ENCODE measurements at regions not wholly inside any gene's neighbourhood (a gene's known extent, or its start where the extent isn't known, plus 50 kb on each side); places are given as distances from the start of the nearest gene placed in this dataset.

DNA sequence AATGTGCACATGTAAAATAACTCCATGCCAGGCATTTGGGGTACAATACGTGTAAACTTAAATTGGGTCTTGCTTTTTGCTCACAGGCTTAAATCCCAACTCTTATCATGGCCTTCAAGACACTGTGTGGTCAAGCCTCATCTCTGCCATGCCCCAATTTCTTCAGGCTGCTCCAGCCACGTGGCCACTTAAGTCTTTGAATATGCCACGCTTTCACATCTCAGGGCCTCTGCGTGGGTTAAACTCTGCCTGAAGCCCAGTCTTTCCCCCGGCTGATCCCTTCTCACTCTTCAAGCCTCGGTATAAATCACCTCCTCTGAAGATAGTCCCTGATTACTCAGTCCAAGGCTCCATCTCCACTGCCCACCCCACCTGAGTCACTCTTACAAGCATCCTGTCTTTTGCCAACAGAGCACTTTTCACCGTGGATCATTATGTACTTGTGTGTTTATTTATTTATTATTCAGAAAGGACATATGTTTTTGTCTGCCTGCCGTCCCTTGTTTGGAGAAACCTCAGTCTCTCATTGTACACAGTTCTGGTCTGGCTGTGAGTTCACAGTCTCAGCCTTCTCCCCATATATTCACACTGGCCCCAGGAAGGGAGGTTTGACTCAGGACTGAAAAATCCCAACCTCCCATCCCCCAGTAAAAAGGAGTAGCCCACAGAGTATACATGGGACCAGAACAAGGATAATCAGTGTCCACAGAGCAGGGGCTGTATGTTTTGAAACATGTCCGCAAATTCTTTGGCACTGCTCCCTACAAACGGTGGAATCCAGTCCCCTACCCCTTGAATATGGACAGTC, 344.7 kb downstream of the MN1 start:
- H3K4me1 ChIP-seq (ENCODE audit: low read length), result no peaks in the 10 kb centered on the region
- H3K4me3 ChIP-seq (ENCODE audit: low read length), result no peak overlapping the region
- no peak overlapping the region for H3K27ac ChIP-seq (ENCODE audit: low read length)
- H3K9ac ChIP-seq (ENCODE audit: low read length), result no peak overlapping the region
- H2AFZ ChIP-seq (ENCODE audit: low read depth, low read length), result no peak overlapping the region
- H3K79me2 ChIP-seq (ENCODE audit: low read length), result no peaks in the 10 kb centered on the region
- no peak overlapping the region for H3K4me2 ChIP-seq (ENCODE audit: low read length)
- TF ChIP-seq, protein P1, sequence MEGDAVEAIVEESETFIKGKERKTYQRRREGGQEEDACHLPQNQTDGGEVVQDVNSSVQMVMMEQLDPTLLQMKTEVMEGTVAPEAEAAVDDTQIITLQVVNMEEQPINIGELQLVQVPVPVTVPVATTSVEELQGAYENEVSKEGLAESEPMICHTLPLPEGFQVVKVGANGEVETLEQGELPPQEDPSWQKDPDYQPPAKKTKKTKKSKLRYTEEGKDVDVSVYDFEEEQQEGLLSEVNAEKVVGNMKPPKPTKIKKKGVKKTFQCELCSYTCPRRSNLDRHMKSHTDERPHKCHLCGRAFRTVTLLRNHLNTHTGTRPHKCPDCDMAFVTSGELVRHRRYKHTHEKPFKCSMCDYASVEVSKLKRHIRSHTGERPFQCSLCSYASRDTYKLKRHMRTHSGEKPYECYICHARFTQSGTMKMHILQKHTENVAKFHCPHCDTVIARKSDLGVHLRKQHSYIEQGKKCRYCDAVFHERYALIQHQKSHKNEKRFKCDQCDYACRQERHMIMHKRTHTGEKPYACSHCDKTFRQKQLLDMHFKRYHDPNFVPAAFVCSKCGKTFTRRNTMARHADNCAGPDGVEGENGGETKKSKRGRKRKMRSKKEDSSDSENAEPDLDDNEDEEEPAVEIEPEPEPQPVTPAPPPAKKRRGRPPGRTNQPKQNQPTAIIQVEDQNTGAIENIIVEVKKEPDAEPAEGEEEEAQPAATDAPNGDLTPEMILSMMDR (IDR thresholded peaks at IDR 0.05; ENCODE audit: low read depth, low read length), result no peak
- TF ChIP-seq EZH2phosphoT487 (IDR thresholded peaks at IDR 0.05; ENCODE audit: low read depth), result no peak
- H3K27me3 ChIP-seq (ENCODE audit: low read depth, low read length), result peaks cover 38% of the 10 kb centered on the region
- no peaks in the 10 kb centered on the region for H3K36me3 ChIP-seq (replicated peaks; ENCODE audit: low read depth, low read length)
- no peaks in the 10 kb centered on the region for H4K20me1 ChIP-seq (ENCODE audit: insufficient read depth, low read length)
- no peaks in the 10 kb centered on the region for H3K9me3 ChIP-seq (ENCODE audit: insufficient read depth, low read length)

DNA sequence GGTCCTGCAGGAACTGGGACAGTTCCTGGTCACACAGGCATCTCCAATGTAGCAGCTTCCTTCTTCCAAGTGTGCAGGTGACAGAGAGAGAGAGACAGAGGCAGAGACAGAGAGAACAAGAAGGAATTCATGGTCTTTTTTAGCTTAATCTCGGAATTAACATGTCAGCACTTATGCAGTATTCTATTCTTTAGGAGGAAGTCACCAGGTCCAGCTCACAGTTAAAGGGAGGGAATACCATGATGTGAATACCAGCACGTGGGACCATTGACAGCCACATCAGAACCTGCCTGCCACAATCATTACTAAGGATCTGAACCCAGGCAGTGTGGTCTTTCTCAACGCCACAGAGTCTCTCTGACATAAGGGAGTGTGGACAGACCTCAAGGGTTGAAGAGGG, 341.6 kb downstream of the MN1 start:
- H3K27me3 ChIP-seq (ENCODE audit: low read depth, low read length), result peaks cover 56% of the 10 kb centered on the region
- TF ChIP-seq, protein P1 (IDR thresholded peaks at IDR 0.05; ENCODE audit: low read depth, low read length), result no peak
- TF ChIP-seq EZH2phosphoT487 (IDR thresholded peaks at IDR 0.05; ENCODE audit: low read depth), result no peak
- no peaks in the 10 kb centered on the region for H3K79me2 ChIP-seq (ENCODE audit: low read length)
- no peak overlapping the region for H2AFZ ChIP-seq (ENCODE audit: low read depth, low read length)
- H3K4me2 ChIP-seq (ENCODE audit: low read length), result no peak overlapping the region
- H3K9me3 ChIP-seq (ENCODE audit: insufficient read depth, low read length), result no peaks in the 10 kb centered on the region
- no peak overlapping the region for H3K4me3 ChIP-seq (ENCODE audit: low read length)
- H3K4me1 ChIP-seq (ENCODE audit: low read length), result no peaks in the 10 kb centered on the region
- no peaks in the 10 kb centered on the region for H4K20me1 ChIP-seq (ENCODE audit: insufficient read depth, low read length)
- H3K36me3 ChIP-seq (replicated peaks; ENCODE audit: low read depth, low read length), result no peaks in the 10 kb centered on the region
- no peak overlapping the region for H3K27ac ChIP-seq (ENCODE audit: low read length)
- H3K9ac ChIP-seq (ENCODE audit: low read length), result no peak overlapping the region

GRCh38 chr22:27460591-27461347, 340.8 kb downstream of the MN1 start:
- H3K27ac ChIP-seq (ENCODE audit: low read length), result no peak overlapping the region
- H3K9ac ChIP-seq (ENCODE audit: low read length), result no peak overlapping the region

DNA sequence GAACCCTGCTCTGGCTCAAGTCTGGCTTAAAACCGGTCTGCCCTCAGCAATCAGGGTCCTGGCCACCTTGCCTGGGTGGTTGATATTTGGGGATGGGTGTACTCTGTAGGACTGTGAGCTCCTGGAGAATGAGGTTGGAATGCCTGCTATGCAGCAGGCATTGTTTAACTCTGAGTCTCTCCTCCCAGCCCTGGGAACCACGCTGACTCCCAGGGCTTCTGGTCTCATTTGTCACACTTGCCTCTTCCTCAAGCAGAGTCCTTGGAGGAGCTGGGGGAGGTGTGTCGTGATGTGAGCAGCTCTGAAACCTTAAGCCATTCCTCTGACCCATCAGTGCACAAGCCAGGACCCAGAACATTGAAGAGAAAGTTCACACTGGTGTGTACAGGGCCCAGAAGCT, 340.1 kb downstream of the MN1 start:
- no peak overlapping the region for H3K4me3 ChIP-seq (ENCODE audit: low read length)
- no peak overlapping the region for H2AFZ ChIP-seq (ENCODE audit: low read depth, low read length)
- H3K79me2 ChIP-seq (ENCODE audit: low read length), result no peaks in the 10 kb centered on the region
- no peaks in the 10 kb centered on the region for H3K9me3 ChIP-seq (ENCODE audit: insufficient read depth, low read length)
- H3K36me3 ChIP-seq (replicated peaks; ENCODE audit: low read depth, low read length), result no peaks in the 10 kb centered on the region
- no peak overlapping the region for H3K4me2 ChIP-seq (ENCODE audit: low read length)
- peaks cover 58% of the 10 kb centered on the region for H3K27me3 ChIP-seq (ENCODE audit: low read depth, low read length)
- H3K4me1 ChIP-seq (ENCODE audit: low read length), result no peaks in the 10 kb centered on the region
- H3K27ac ChIP-seq (ENCODE audit: low read length), result no peak overlapping the region
- no peaks in the 10 kb centered on the region for H4K20me1 ChIP-seq (ENCODE audit: insufficient read depth, low read length)
- H3K9ac ChIP-seq (ENCODE audit: low read length), result no peak overlapping the region
- TF ChIP-seq, protein P1 (IDR thresholded peaks at IDR 0.05; ENCODE audit: low read depth, low read length), result no peak
- TF ChIP-seq EZH2phosphoT487 (IDR thresholded peaks at IDR 0.05; ENCODE audit: low read depth), result no peak

More at GRCh38 chr22:27460591-27461347, 340.8 kb downstream of the MN1 start:
- Histone ChIP-seq H3K4me1 (ENCODE audit: low read length) (no peaks in the 10 kb centered on the region), H4K20me1 (ENCODE audit: insufficient read depth, low read length) (no peaks in the 10 kb centered on the region), H3K79me2 (ENCODE audit: low read length) (no peaks in the 10 kb centered on the region), H3K4me3 (ENCODE audit: low read length) (no peak overlapping the region), H3K27me3 (ENCODE audit: low read depth, low read length) (peaks cover 58% of the 10 kb centered on the region), H2AFZ (ENCODE audit: low read depth, low read length) (no peak overlapping the region), H3K9me3 (ENCODE audit: insufficient read depth, low read length) (no peaks in the 10 kb centered on the region), H3K4me2 (ENCODE audit: low read length) (no peak overlapping the region), H3K36me3 (replicated peaks; ENCODE audit: low read depth, low read length) (no peaks in the 10 kb centered on the region)
- TF ChIP-seq, protein P1 (IDR thresholded peaks at IDR 0.05; ENCODE audit: low read depth, low read length), result no peak
- TF ChIP-seq EZH2phosphoT487 (IDR thresholded peaks at IDR 0.05; ENCODE audit: low read depth), result no peak
